Uterus (tissue), 3 donors: ENCODE measurements at regions not wholly inside any gene's neighbourhood (a gene's known extent, or its start where the extent isn't known, plus 50 kb on each side); places are given as distances from the start of the nearest gene placed in this dataset.

Source experiments
- DNase-seq, 2 donors: peaks; one replicate each; pipeline ENCODE4 v3.0.0-alpha.2; 2019 to 2020
- H3K27ac ChIP-seq, 2 donors: fragments of 200-600 bp; sonication (generic); 1 replicate in 1 of 2; 2 replicates in 1 of 2; pipeline ENCODE4 v1.5.1; 2016 to 2018
- H3K27me3 ChIP-seq, 2 donors: fragments of 200-600 bp; sonication (generic); one replicate each; pipeline ENCODE4 v1.5.1; 2018 to 2019; ENCODE audit warnings: control low read depth in 1 of 2
- H3K36me3 ChIP-seq, 2 donors: fragments of 200-600 bp; sonication (generic); one replicate each; pipeline ENCODE4 v1.5.1; 2019; ENCODE audit warnings: control low read depth in 1 of 2
- H3K4me1 ChIP-seq, 2 donors: fragments of 200-600 bp; sonication (generic); one replicate each; pipeline ENCODE4 v1.5.1; 2018 to 2019; ENCODE audit warnings: control low read depth in 1 of 2
- H3K4me3 ChIP-seq, 2 donors: fragments of 200-600 bp; sonication (generic); 1 replicate in 1 of 2; 2 replicates in 1 of 2; pipeline ENCODE4 v1.5.1; 2018 to 2019; ENCODE audit warnings: mild to moderate bottlenecking in 1 of 2
- H3K9me3 ChIP-seq, 2 donors: fragments of 200-600 bp; sonication (generic); one replicate each; pipeline ENCODE4 v1.5.1; 2019; ENCODE audit warnings: control low read depth in 1 of 2
- POLR2A ChIP-seq, 2 donors: fragments of 450-650 bp; IDR thresholded peaks; one replicate each; pipeline ENCODE4 v1.6.1; 2016; ENCODE audit warnings: antibody characterized with exemption in 2 of 2, mild to moderate bottlenecking in 1 of 2, moderate library complexity in 1 of 2
- intact Hi-C: fragments of 100-400 bp; cut with DNase I; formaldehyde crosslinking; loops from one replicate; pipeline ENCODE4 v1.15.1; 2023; ENCODE audit warnings: low total_unique reads
- TF ChIP-seq, protein P1 (sequence below), 4 experiments: fragments of 200-600 bp in 2 of 4; fragments of 450-650 bp in 2 of 4; sonication (generic) in 2 of 4; IDR thresholded peaks; one replicate each; pipeline ENCODE4 v1.5.1; 2016 to 2019; ENCODE audit warnings: antibody characterized with exemption in 4 of 4, mild to moderate bottlenecking in 2 of 4, moderate library complexity in 1 of 4
- donor health status: DM: yes; HTN: yes; CAD: no.

DNA sequence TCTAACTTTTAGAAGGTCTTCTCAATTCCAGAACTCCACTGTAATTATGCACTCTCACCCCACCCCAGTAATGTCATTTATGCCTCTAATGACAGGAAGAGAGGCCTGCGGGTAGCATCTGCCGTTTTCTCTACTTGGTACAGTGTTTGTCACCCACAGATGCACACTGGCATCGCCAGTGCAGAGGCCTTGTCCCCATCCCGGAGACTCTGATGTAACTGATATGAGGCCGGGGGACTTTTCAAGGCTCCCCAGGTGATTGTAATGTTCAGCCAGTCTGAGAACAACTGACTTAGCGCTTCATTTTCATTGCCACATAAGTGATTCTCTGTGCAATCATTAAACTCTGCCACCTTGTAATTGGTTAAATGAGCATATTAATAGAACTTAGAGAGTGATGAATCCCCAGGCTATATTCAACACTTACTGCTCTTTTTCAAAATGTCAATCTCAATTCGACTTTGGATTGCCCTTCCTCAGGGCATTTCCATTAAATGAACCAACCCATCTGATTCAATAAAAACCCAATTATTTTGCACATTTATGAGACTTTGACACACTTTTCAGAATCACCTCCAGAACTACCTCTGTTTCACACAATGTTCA is 113.2 kb downstream of the HERPUD2 start:
- no peak for DNase-seq
- no peaks in the 10 kb centered on the region for H3K36me3 ChIP-seq
- H3K4me3 ChIP-seq = no peak overlapping the region
- TF ChIP-seq POLR2A (IDR thresholded peaks at IDR 0.05) = no peak
- TF ChIP-seq, protein P1, sequence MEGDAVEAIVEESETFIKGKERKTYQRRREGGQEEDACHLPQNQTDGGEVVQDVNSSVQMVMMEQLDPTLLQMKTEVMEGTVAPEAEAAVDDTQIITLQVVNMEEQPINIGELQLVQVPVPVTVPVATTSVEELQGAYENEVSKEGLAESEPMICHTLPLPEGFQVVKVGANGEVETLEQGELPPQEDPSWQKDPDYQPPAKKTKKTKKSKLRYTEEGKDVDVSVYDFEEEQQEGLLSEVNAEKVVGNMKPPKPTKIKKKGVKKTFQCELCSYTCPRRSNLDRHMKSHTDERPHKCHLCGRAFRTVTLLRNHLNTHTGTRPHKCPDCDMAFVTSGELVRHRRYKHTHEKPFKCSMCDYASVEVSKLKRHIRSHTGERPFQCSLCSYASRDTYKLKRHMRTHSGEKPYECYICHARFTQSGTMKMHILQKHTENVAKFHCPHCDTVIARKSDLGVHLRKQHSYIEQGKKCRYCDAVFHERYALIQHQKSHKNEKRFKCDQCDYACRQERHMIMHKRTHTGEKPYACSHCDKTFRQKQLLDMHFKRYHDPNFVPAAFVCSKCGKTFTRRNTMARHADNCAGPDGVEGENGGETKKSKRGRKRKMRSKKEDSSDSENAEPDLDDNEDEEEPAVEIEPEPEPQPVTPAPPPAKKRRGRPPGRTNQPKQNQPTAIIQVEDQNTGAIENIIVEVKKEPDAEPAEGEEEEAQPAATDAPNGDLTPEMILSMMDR (IDR thresholded peaks at IDR 0.05) = no peak
- no peaks in the 10 kb centered on the region for H3K4me1 ChIP-seq
- no peaks in the 10 kb centered on the region for H3K27me3 ChIP-seq
- H3K9me3 ChIP-seq = no peaks in the 10 kb centered on the region
- H3K27ac ChIP-seq = no peak overlapping the region
- intact Hi-C loops = no loop called here

DNA sequence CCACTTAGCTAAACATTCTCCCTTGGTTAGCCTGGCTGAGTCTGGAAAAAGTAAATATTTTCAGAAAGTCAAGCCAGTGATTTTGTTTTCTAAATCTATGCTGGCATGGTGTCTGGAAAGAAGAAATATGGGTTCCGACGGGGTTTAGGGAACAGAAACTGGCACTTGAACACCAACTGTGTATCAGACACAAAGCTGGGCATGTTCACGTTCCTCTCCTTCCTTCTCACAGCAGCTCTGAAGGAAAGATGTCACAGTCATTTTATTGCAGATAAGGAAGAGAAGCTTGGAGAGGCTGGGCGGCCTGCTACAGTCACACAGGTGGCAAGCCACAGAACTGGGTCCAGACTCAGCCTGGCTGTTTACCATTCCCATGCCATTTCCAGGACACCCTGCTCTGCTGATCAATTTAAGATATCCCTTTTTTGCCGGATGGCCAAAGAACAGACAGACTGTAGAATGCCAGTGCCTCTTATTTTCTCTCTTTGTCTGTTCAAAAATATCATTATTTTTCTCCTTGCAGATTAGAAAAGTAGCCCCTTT is 118.8 kb downstream of the HERPUD2 start:
- H3K9me3 ChIP-seq = no peaks in the 10 kb centered on the region
- H3K27ac ChIP-seq = no peak overlapping the region
- intact Hi-C loops = no loop called here
- H3K36me3 ChIP-seq = no peaks in the 10 kb centered on the region
- DNase-seq = no peak
- H3K4me3 ChIP-seq = no peak overlapping the region
- no peaks in the 10 kb centered on the region for H3K4me1 ChIP-seq
- H3K27me3 ChIP-seq = no peaks in the 10 kb centered on the region
- TF ChIP-seq, protein P1 (IDR thresholded peaks at IDR 0.05) = no peak
- no peak for TF ChIP-seq POLR2A (IDR thresholded peaks at IDR 0.05)

DNA sequence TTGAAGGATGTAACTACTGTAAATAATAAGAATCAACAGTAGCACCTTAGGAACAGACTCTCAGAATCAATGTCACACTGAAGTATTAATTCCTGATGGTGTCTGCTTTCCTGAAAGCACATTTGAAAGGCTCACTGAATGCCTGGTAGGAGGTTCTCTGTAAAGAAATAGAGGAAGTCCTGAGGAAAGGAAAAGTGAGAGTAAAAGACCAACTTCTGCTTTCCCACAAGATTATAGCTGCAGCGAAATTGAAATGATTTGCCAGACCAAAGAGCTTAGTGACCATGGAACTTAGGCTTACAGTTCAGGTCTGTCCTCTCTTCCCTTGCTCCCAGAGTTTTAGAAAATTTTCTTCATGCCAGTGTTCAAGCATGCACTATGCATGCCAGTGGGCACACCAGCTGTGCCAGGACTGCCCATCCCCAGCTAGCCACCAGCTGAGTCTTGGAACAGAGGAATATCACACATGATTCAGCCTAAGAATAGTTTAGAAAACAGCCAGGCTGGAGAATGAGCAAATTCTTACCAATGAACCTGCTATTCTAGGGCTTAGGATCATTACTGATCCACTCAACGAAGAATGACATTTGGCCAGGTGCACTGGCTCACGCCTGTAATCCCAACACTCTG is 123.2 kb downstream of the HERPUD2 start:
- H3K4me1 ChIP-seq = no peaks in the 10 kb centered on the region
- no peaks in the 10 kb centered on the region for H3K36me3 ChIP-seq
- DNase-seq = no peak
- no peak overlapping the region for H3K27ac ChIP-seq
- intact Hi-C loops = no loop called here
- H3K9me3 ChIP-seq = no peaks in the 10 kb centered on the region
- H3K27me3 ChIP-seq = no peaks in the 10 kb centered on the region
- H3K4me3 ChIP-seq = no peak overlapping the region
- TF ChIP-seq, protein P1 (IDR thresholded peaks at IDR 0.05) = no peak
- TF ChIP-seq POLR2A (IDR thresholded peaks at IDR 0.05) = no peak

DNA sequence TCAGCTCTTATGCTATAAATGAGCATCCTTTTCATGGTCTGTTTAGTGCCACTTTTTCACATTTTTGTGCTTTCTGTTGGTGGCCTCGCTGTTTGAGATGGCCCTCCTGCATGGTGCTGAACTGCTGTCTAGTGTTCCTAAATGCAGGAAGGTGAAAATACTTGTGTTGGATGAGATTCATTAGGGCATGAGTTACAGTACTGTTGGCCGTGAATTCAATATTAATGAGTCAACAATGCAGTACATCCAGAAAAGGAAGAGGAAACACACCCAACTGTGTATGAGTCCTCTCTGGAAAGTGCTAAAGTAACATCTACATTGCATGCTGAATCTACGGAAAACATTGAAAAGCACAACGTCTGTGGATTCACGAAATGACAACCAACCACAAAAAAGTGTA is 124.0 kb downstream of the HERPUD2 start:
- Histone ChIP-seq H3K27me3 (no peaks in the 10 kb centered on the region), H3K4me1 (no peaks in the 10 kb centered on the region), H3K9me3 (no peaks in the 10 kb centered on the region), H3K27ac (no peak overlapping the region), H3K36me3 (no peaks in the 10 kb centered on the region), H3K4me3 (no peak overlapping the region)
- no peak for TF ChIP-seq POLR2A (IDR thresholded peaks at IDR 0.05)
- no peak for DNase-seq
- intact Hi-C loops = no loop called here

DNA sequence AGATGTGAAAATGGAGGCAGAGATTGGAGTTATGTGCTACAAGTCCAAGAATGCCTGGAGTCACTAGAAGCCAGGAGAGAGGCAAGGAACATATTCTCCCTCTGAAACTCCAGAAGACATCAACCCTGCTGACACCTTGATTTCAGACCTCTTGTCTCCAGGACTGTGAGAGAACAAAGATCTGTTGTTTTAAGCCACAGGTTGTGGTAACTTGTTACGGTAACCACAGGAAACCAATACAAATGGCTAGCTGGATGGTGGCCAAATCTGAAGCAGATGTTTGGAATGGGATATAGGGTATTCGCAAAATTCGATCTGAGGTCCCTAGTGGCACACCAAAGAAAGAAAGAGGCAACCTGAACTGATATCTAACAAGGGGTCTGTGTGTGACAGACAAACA is 129.0 kb downstream of the HERPUD2 start:
- TF ChIP-seq POLR2A (IDR thresholded peaks at IDR 0.05) = no peak
- TF ChIP-seq, protein P1 (IDR thresholded peaks at IDR 0.05) = no peak
- Histone ChIP-seq H3K36me3 (no peaks in the 10 kb centered on the region), H3K9me3 (no peaks in the 10 kb centered on the region), H3K4me1 (no peaks in the 10 kb centered on the region), H3K27me3 (no peaks in the 10 kb centered on the region), H3K27ac (no peak overlapping the region), H3K4me3 (no peak overlapping the region)
- intact Hi-C loops = no loop called here
- no peak for DNase-seq
